ENCODE measurements at regions not wholly inside any gene's neighbourhood (a gene's known extent, or its start where the extent isn't known, plus 50 kb on each side); places are given as distances from the start of the nearest gene placed in this dataset.

GRCh38 chr13:76711550-76712182, 174.5 kb downstream of the KCTD12 start:
- TF ChIP-seq CTCF (IDR thresholded peaks at IDR 0.05) (no peak), POLR2A (IDR thresholded peaks at IDR 0.05) (no peak)
